ENCODE measurements at regions not wholly inside any gene's neighbourhood (a gene's known extent, or its start where the extent isn't known, plus 50 kb on each side); places are given as distances from the start of the nearest gene placed in this dataset.
"Not testable (repeated sequence)": the region's sequence is repeated elsewhere in the genome, so short reads cannot be mapped to it uniquely, and the experiment has no call there.

GRCh38 chr2:223228871-223229270, 176.9 kb downstream of the KCNE4 start:
- no peak for DNase-seq

GRCh38 chr2:223230352-223230751, 178.4 kb downstream of the KCNE4 start:
- no peak for DNase-seq

DNA sequence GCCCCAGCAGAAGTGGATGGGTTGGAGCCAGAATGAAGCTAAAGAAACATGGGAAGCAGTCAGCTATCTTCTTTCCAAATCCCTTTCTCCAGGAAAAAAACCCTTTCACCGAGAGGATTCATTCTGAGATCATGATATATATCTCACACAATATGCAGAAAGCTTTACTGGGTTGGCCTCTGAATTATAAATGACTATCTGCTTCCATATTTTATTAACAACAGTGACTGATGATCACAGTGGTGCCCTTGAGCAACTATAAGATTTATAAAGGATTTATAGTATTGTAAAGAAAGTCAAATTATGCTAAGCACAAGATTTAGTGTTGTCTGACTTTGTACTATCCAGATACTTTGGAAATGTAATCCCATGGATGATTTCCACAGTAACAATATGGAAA, 180.3 kb downstream of the KCNE4 start:
- no peak for DNase-seq

DNA sequence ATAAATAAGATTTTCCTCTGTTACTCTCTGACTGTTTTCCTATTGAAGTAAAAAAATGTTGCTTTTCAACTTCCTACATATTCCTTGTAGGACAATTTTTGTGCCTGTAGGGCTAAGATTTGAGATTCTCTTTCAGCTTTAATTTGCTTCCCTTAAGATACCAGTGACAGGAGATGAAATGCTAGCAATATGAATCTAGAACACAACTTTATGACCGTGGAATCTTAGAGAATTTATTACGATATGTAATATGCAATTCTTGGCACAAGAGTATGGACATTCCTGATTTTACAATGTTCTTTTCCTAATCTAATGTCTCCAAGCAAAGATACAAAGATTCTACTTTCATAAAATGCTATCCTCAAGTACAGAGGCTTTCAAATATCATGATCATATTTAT, 180.9 kb downstream of the KCNE4 start:
- no peak for DNase-seq

- no peak for DNase-seq
These were observed 184.0 kb downstream of the KCNE4 start for GRCh38 chr2:223235986-223236385.

- no peak for DNase-seq
These were observed 186.3 kb downstream of the KCNE4 start for GRCh38 chr2:223238301-223238700.

- DNase-seq = no peak
These were observed 191.2 kb downstream of the KCNE4 start for GRCh38 chr2:223243233-223243632.

- DNase-seq = no peak
These were observed 195.1 kb downstream of the KCNE4 start for GRCh38 chr2:223247136-223247535.

DNA sequence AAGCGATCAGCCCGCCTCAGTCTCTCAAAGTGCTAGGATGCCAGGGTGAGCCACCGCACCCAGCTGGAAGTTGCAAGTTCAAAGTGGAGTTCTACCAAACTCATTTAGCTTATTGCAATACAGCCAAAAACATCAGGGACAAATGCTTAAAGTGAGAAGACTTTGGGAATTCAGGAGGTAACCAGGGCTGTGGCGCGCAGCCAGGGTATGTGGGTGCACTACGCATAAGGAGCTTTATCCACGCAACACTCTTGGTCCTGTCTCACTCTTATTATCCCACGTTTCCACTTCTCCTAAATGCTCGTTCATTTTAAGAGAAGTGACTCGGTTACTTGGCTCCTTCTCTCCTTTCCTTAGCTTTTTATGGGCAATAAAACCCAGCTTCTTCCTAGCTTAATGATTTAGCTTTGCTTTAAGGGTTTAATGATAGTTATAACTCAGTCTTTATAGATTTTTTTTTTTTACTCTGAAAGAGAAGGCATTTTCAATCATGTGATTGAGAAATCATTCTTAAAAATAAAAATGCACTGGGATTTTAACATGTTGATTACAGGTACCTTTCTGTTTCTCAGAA, 199.8 kb downstream of the KCNE4 start:
- no peak for DNase-seq

DNA sequence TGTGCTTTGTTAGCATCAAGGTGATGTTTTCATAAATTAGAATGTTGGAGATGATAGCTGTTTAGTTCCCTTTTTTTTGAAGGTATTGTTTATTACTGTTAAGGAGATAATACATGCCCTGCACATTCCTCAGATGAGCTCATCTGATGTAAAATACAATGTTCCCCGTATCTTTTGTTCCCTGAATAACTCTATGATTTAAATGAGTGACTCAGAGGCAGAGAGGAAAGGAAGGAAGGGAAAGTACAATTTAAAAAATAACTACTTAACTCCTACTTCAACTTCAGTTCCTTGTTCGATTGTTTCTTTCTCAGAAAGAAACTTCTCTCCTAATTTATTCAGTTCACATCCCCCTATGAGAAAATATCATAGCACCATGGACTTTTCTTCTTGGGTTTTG, 208.7 kb downstream of the KCNE4 start:
- no peak for DNase-seq

DNA sequence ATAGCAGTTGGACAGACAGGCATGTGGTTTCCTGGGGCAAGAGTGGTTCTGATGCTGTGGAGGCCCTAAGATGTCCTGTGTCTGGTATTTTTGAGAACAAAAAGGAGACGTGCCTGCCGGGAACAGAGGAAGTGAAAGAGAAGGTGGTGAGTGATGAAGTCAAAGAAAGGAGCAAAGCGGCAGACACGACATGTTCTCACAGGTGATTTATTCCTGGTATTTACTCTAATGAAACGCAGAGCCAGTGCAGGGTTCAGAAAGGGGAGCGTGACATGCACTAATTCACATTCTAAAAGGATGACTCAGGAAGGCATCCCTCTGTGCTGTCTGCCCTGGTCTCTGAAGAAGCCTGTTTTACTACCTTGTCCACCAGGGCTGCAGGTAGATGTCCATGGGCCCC, 211.0 kb downstream of the KCNE4 start:
- no peak for DNase-seq

- DNase-seq = no peak
These were observed 212.7 kb downstream of the KCNE4 start for GRCh38 chr2:223264541-223265193.

DNA sequence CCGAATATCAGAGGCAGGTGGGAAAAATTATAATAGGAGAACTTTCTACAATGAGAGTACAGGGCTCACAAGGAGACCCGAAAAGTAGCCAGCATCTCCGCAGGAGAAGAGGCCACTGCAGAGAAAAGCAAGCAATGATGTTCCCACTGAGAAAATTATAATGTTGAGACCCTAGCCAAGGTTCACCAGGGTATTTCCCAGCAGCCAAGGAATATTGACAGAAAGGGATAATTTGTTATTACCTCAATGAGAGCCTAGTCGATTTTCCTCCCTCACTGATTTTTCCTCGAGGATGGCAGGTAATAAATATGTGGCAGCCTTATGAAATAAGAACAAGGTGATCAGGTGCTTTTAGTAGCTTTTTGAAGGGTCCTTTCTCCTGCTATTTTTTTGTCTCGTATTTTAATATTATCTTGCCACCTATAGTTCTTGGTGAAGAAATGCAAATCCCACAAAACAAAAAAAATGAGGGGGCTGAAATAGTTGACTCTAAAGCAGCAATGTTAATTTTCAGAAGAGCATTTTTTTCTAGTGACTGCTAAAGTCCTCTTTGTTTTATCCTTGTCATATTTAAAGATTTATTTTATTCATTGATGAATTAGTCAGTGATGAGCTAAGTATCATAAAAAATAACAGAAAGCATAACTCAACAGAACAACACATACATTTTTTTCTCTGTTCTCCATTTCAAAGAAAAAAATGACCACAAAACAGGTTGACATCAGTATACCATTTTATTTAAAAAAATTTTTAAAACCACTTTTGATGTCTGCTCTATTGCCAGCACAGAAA, 215.4 kb downstream of the KCNE4 start:
- DNase-seq = no peak

DNA sequence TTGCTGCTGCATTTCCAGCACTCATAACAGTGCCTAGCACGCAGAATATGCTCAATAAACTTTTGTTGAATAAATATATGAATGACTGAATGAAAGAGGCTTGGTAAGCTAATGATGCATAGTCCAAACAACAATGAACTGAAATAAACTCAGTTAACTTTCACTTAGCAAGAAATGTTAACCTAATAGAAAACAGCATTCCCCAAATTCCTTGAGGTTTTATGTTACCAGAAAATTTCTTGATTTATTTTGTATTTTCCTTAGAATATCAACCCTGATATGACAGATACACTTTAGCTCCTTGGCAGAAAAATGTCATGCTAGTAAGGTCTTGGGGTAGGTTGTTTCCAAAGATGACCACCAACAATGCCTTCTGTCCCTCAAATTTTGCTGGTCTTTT, 217.4 kb downstream of the KCNE4 start:
- no peak for DNase-seq

DNA sequence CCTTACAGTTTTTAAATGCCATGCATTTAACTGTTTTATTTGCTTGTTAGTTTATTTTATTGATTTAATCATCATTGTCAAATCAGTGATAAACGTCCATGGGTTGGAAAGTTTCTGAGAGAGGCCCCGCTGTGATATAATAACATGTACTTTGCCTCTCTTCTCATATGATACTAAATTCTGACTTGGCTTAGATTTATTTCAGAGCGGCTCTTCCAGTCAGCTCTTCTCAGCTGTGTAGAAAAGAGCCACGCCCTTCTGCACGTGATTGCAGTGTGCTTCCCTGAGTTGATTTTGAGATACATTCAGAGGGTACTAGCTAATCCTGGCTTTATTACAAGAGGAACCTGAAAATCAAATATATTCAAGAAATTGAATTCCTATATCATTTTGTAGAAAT, 218.6 kb downstream of the KCNE4 start:
- DNase-seq = no peak

GRCh38 chr2:223273995-223274394, 222.0 kb downstream of the KCNE4 start:
- DNase-seq = no peak

- DNase-seq = no peak
These were observed 230.2 kb downstream of the KCNE4 start for GRCh38 chr2:223282221-223282620.

GRCh38 chr2:223283329-223283728, 231.3 kb downstream of the KCNE4 start:
- no peak for DNase-seq

GRCh38 chr2:223283771-223284170, 231.8 kb downstream of the KCNE4 start:
- DNase-seq = no peak

DNA sequence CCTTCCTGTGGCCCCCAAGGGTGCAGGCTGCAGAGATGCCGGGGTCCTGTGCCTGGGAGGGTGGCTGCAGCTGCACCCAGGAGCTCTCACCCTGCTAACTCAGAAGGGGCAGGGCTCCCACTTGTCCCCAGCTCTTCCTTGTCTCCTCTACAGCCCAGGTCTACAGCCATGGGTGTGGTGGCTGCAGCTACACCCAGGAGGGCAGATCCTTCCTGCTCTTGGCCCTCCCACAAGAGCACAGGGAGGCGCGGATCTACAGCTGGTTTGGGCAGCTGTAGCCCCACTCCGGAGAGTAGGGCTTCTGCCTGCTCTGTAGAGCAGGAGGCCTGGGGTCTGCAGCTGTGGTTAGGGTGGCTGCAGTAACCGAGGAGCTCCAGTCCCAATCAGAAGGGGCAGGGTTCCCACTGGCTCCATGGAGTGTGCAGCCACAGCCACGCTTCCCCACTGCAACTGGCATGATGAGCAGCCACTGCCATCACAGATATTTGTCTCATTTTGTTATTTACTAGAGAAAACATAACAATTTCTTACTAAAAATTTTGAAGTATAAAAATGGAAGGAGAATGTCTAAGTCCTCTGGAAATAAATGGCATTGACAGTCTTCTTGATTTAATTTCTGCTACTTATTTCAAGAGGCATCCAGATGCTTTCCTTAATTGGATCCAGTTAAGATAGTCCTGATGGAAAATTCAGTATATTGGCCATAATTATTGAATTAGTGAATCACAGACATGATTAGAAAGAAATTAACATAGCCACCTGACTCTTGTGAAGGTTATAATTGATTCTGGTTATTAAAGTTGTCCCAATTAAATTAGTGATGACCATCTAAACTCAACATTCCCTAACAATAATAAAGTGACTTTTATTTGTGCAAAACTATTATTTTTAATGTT, 233.6 kb downstream of the KCNE4 start:
- DNase-seq = no peak

DNA sequence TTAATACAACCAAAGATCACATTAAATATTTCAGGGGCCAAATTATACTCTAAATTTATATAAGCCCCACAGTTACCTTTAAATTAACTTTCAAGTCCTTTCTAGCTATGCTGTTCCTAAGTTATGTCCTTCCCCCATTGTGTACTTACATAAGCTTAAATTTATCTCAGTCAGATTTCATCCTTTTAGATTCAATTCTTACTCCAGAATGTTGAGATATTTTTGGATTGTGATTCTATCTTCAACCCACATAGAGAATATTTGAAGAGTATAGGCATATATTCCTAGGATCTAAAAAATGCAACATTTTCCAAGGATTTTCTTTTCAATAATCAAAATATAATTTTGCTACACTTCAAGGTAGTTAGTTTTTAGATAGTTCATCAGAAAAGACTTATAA, 242.8 kb downstream of the KCNE4 start:
- no peak for DNase-seq

DNA sequence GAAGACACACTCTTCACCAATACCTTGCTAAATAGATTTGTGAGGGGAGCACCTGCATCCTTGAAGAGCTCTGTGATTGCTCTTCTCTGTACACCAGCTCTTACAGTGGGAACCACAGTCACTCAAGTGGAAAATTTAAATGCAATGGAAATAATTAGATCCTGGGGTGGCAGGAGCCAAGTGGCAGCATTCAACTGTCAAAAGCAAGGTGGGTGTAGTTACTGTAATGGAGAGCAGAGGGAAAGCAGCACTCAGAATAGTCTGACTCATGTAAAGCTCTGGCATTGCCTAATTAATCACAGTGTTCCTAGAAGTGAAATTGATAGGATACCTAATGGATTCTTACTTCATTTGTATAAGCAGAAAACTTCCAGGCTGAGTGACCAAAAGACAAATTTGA, 245.8 kb downstream of the KCNE4 start:
- no peak for DNase-seq

GRCh38 chr2:223298329-223298728, 246.3 kb downstream of the KCNE4 start:
- not testable (repeated sequence) for DNase-seq

Measured in right hindlimb (tissue), 1 donor.